ENCODE measurements at regions not wholly inside any gene's neighbourhood (a gene's known extent, or its start where the extent isn't known, plus 50 kb on each side); places are given as distances from the start of the nearest gene placed in this dataset.

- DNase-seq (ENCODE audit: low read depth in 1 of 2, low spot score in 1 of 2): no peak
Observed at GRCh38 chr7:114755856-114756255, 166.0 kb upstream of the MDFIC start.

- DNase-seq (ENCODE audit: low read depth in 1 of 2, low spot score in 1 of 2): no peak
Observed at GRCh38 chr7:114758661-114759227, 163.2 kb upstream of the MDFIC start.

GRCh38 chr7:114759347-114760062 is 162.4 kb upstream of the MDFIC start:
- DNase-seq (ENCODE audit: low read depth in 1 of 2, low spot score in 1 of 2): no peak

- no peak for DNase-seq (ENCODE audit: low read depth in 1 of 2, low spot score in 1 of 2)
Observed at GRCh38 chr7:114760477-114760876, 161.4 kb upstream of the MDFIC start.

GRCh38 chr7:114761973-114762372 is 159.9 kb upstream of the MDFIC start:
- no peak for DNase-seq (ENCODE audit: low read depth in 1 of 2, low spot score in 1 of 2)

- DNase-seq (ENCODE audit: low read depth in 1 of 2, low spot score in 1 of 2): no peak
Observed at GRCh38 chr7:114765331-114766040, 156.4 kb upstream of the MDFIC start.

GRCh38 chr7:114766041-114766356 is 155.9 kb upstream of the MDFIC start:
- no peak for DNase-seq (ENCODE audit: low read depth in 1 of 2, low spot score in 1 of 2)

GRCh38 chr7:114777288-114777687 is 144.6 kb upstream of the MDFIC start:
- DNase-seq (ENCODE audit: low read depth in 1 of 2, low spot score in 1 of 2): no peak

GRCh38 chr7:114783508-114783907 is 138.4 kb upstream of the MDFIC start:
- DNase-seq (ENCODE audit: low read depth in 1 of 2, low spot score in 1 of 2): no peak

GRCh38 chr7:114784177-114784576 is 137.7 kb upstream of the MDFIC start:
- no peak for DNase-seq (ENCODE audit: low read depth in 1 of 2, low spot score in 1 of 2)

- no peak for DNase-seq (ENCODE audit: low read depth in 1 of 2, low spot score in 1 of 2)
Observed at GRCh38 chr7:114784746-114785145, 137.1 kb upstream of the MDFIC start.

- no peak for DNase-seq (ENCODE audit: low read depth in 1 of 2, low spot score in 1 of 2)
Observed at GRCh38 chr7:114785496-114785895, 136.4 kb upstream of the MDFIC start.

GRCh38 chr7:114786455-114786854 is 135.4 kb upstream of the MDFIC start:
- no peak for DNase-seq (ENCODE audit: low read depth in 1 of 2, low spot score in 1 of 2)

- no peak for DNase-seq (ENCODE audit: low read depth in 1 of 2, low spot score in 1 of 2)
Observed at GRCh38 chr7:114787556-114787955, 134.3 kb upstream of the MDFIC start.

- DNase-seq (ENCODE audit: low read depth in 1 of 2, low spot score in 1 of 2): no peak
Observed at GRCh38 chr7:114788706-114789105, 133.2 kb upstream of the MDFIC start.

- DNase-seq (ENCODE audit: low read depth in 1 of 2, low spot score in 1 of 2): no peak
Observed at GRCh38 chr7:114789161-114789560, 132.7 kb upstream of the MDFIC start.

GRCh38 chr7:114789871-114790311 is 132.0 kb upstream of the MDFIC start:
- DNase-seq (ENCODE audit: low read depth in 1 of 2, low spot score in 1 of 2): no peak

GRCh38 chr7:114790521-114790920 is 131.4 kb upstream of the MDFIC start:
- DNase-seq (ENCODE audit: low read depth in 1 of 2, low spot score in 1 of 2): no peak

- no peak for DNase-seq (ENCODE audit: low read depth in 1 of 2, low spot score in 1 of 2)
Observed at GRCh38 chr7:114791771-114792170, 130.1 kb upstream of the MDFIC start.

- DNase-seq (ENCODE audit: low read depth in 1 of 2, low spot score in 1 of 2): no peak
Observed at GRCh38 chr7:114793155-114793845, 128.6 kb upstream of the MDFIC start.

- no peak for DNase-seq (ENCODE audit: low read depth in 1 of 2, low spot score in 1 of 2)
Observed at GRCh38 chr7:114795475-114795874, 126.4 kb upstream of the MDFIC start.

GRCh38 chr7:114799628-114800028 is 122.3 kb upstream of the MDFIC start:
- DNase-seq (ENCODE audit: low read depth in 1 of 2, low spot score in 1 of 2): no peak

All from activated T-helper 1 cell treated with anti-CD3 and anti-CD28 coated beads, Interleukin-2, amount 50 U/mL, for 16 hours (primary cell).